BE2C (cell line): ENCODE measurements at regions not wholly inside any gene's neighbourhood (a gene's known extent, or its start where the extent isn't known, plus 50 kb on each side); places are given as distances from the start of the nearest gene placed in this dataset.

ENCODE experiments used
- DNase-seq: peaks from one replicate; pipeline ENCODE4 v3.0.0-alpha.2; 2020
- H3K27me3 ChIP-seq: fragments of 250-450 bp; sonication (Bioruptor Pico); 2 replicates; pipeline ENCODE4 v1.5.1; 2020; ENCODE audit warnings: mild to moderate bottlenecking
- H3K36me3 ChIP-seq: fragments of 250-450 bp; sonication (Bioruptor Pico); 2 replicates; pipeline ENCODE4 v1.5.1; 2020; ENCODE audit warnings: mild to moderate bottlenecking
- H3K4me1 ChIP-seq: fragments of 250-450 bp; sonication (Bioruptor Pico); 2 replicates; pipeline ENCODE4 v1.5.1; 2020
- H3K4me3 ChIP-seq: 2 replicates; pipeline ENCODE4 v1.5.1; 2011; ENCODE audit warnings: low read depth, low read length
- H3K9me3 ChIP-seq: fragments of 250-450 bp; sonication (Bioruptor Pico); 2 replicates; pipeline ENCODE4 v1.5.1; 2020
- CTCF ChIP-seq: IDR thresholded peaks from 2 replicates; pipeline ENCODE4 v1.5.1; 2012; ENCODE audit warnings: mild to moderate bottlenecking, low read depth, low read length

- no peaks in the 10 kb centered on the region for H3K36me3 ChIP-seq
- no peak for TF ChIP-seq CTCF
- peak; percentile 34 for DNase-seq
Observed at GRCh38 chr13:107231944-107232343, 664.0 kb upstream of the ARGLU1 start.

GRCh38 chr13:107223867-107224266 is 655.9 kb upstream of the ARGLU1 start:
- no peak for DNase-seq
- H3K4me1 ChIP-seq = peaks cover 13% of the 10 kb centered on the region
- no peak overlapping the region for H3K4me3 ChIP-seq
- no peaks in the 10 kb centered on the region for H3K36me3 ChIP-seq
- no peak for TF ChIP-seq CTCF
- no peaks in the 10 kb centered on the region for H3K27me3 ChIP-seq
- H3K9me3 ChIP-seq = no peaks in the 10 kb centered on the region

More at GRCh38 chr13:107231944-107232343, 664.0 kb upstream of the ARGLU1 start:
- H3K4me1 ChIP-seq = peaks cover 21% of the 10 kb centered on the region
- no peaks in the 10 kb centered on the region for H3K27me3 ChIP-seq
- peak overlapping the region; percentile 50 for H3K4me3 ChIP-seq
- no peaks in the 10 kb centered on the region for H3K9me3 ChIP-seq

- no peak for DNase-seq
- no peaks in the 10 kb centered on the region for H3K27me3 ChIP-seq
- TF ChIP-seq CTCF = no peak
- no peaks in the 10 kb centered on the region for H3K36me3 ChIP-seq
- H3K4me3 ChIP-seq = no peak overlapping the region
- H3K9me3 ChIP-seq = no peaks in the 10 kb centered on the region
- H3K4me1 ChIP-seq = peaks cover 18% of the 10 kb centered on the region
Observed at GRCh38 chr13:107222597-107222996, 654.7 kb upstream of the ARGLU1 start.

- H3K27me3 ChIP-seq = no peaks in the 10 kb centered on the region
- DNase-seq = no peak
- no peak overlapping the region for H3K4me3 ChIP-seq
- TF ChIP-seq CTCF = no peak
- H3K36me3 ChIP-seq = no peaks in the 10 kb centered on the region
- H3K9me3 ChIP-seq = no peaks in the 10 kb centered on the region
- H3K4me1 ChIP-seq = peaks cover 39% of the 10 kb centered on the region
Observed at GRCh38 chr13:107220245-107220644, 652.3 kb upstream of the ARGLU1 start.

GRCh38 chr13:107217251-107217650 is 649.3 kb upstream of the ARGLU1 start:
- no peak overlapping the region for H3K4me3 ChIP-seq
- TF ChIP-seq CTCF = no peak
- no peaks in the 10 kb centered on the region for H3K9me3 ChIP-seq
- H3K36me3 ChIP-seq = no peaks in the 10 kb centered on the region
- peaks cover 36% of the 10 kb centered on the region for H3K4me1 ChIP-seq
- DNase-seq = peak; percentile 28
- H3K27me3 ChIP-seq = no peaks in the 10 kb centered on the region

- Histone ChIP-seq H3K36me3 (no peaks in the 10 kb centered on the region), H3K9me3 (no peaks in the 10 kb centered on the region), H3K4me3 (peak overlapping the region; percentile 19), H3K4me1 (peaks cover 38% of the 10 kb centered on the region), H3K27me3 (no peaks in the 10 kb centered on the region)
- peak; percentile 60 for DNase-seq
- no peak for TF ChIP-seq CTCF
Observed at GRCh38 chr13:107216046-107216755, 648.3 kb upstream of the ARGLU1 start.
